ENCODE measurements at regions not wholly inside any gene's neighbourhood (a gene's known extent, or its start where the extent isn't known, plus 50 kb on each side); places are given as distances from the start of the nearest gene placed in this dataset.

- ATAC-seq (no peak), DNase-seq (no peak)
- H3K27ac ChIP-seq = no peak overlapping the region
- no peaks in the 10 kb centered on the region for H3K27me3 ChIP-seq
- H3K36me3 ChIP-seq (replicated peaks in 1 of 2; ENCODE audit: insufficient read depth in 1 of 2, low read depth in 2 of 2) = no peaks in the 10 kb centered on the region
- H3K4me1 ChIP-seq = peaks cover 19% of the 10 kb centered on the region
- intact Hi-C loops (cut with DNase I) = no loop called here
- no peak overlapping the region for H3K4me3 ChIP-seq
- H3K9me3 ChIP-seq = no peaks in the 10 kb centered on the region
- WGBS, 2 donors = 87 to 88% methylated on average over 10 of the region's 10 CpGs
- no peak for TF ChIP-seq CTCF (IDR thresholded peaks at IDR 0.05)
- no peak for TF ChIP-seq POLR2A (IDR thresholded peaks at IDR 0.05)
Measured at GRCh38 chr2:237016121-237016915, 69.4 kb upstream of the COPS8 start.

GRCh38 chr2:237020090-237020489 lies 65.6 kb upstream of the COPS8 start:
- no peak overlapping the region for H3K4me3 ChIP-seq
- no peaks in the 10 kb centered on the region for H3K27me3 ChIP-seq
- WGBS, 2 donors = 46 to 54% methylated on average over 2 of the region's 2 CpGs
- DNase-seq (no peak), ATAC-seq (no peak)
- no peak overlapping the region for H3K27ac ChIP-seq
- intact Hi-C loops (cut with DNase I) = loop anchor here (10.0 kb wide), 2 partner anchors 505 to 665 kb away; no protein-coding TSS in a partner anchor
- no peaks in the 10 kb centered on the region for H3K9me3 ChIP-seq
- H3K36me3 ChIP-seq (replicated peaks in 1 of 2; ENCODE audit: insufficient read depth in 1 of 2, low read depth in 2 of 2) = no peaks in the 10 kb centered on the region
- TF ChIP-seq POLR2A (IDR thresholded peaks at IDR 0.05) = no peak
- no peak for TF ChIP-seq CTCF (IDR thresholded peaks at IDR 0.05)
- no peaks in the 10 kb centered on the region for H3K4me1 ChIP-seq

- Histone ChIP-seq H3K27ac (no peak overlapping the region), H3K4me1 (no peaks in the 10 kb centered on the region), H3K27me3 (no peaks in the 10 kb centered on the region), H3K9me3 (no peaks in the 10 kb centered on the region), H3K36me3 (replicated peaks in 1 of 2; ENCODE audit: insufficient read depth in 1 of 2, low read depth in 2 of 2) (no peaks in the 10 kb centered on the region), H3K4me3 (no peak overlapping the region)
- no peak for ATAC-seq
- intact Hi-C loops (cut with DNase I) = loop anchor here (10.0 kb wide), 2 partner anchors 508 to 668 kb away; no protein-coding TSS in a partner anchor
- no peak for TF ChIP-seq POLR2A (IDR thresholded peaks at IDR 0.05)
- TF ChIP-seq CTCF (IDR thresholded peaks at IDR 0.05) = peak in 1 of 7 experiments; percentile 13
- DNase-seq = no peak
- 84 to 93% methylated on average over 8 of the region's 8 CpGs for WGBS, 2 donors
Measured at GRCh38 chr2:237022533-237022932, 63.2 kb upstream of the COPS8 start.

GRCh38 chr2:237024255-237024654 lies 61.4 kb upstream of the COPS8 start:
- Histone ChIP-seq H3K36me3 (replicated peaks in 1 of 2; ENCODE audit: insufficient read depth in 1 of 2, low read depth in 2 of 2) (no peaks in the 10 kb centered on the region), H3K4me3 (no peak overlapping the region), H3K4me1 (no peaks in the 10 kb centered on the region), H3K27me3 (no peaks in the 10 kb centered on the region), H3K27ac (no peak overlapping the region), H3K9me3 (no peaks in the 10 kb centered on the region)
- DNase-seq (no peak), ATAC-seq (no peak)
- intact Hi-C loops (cut with DNase I) = loop anchor here (10.0 kb wide), 2 partner anchors 509 to 669 kb away; no protein-coding TSS in a partner anchor
- no peak for TF ChIP-seq CTCF (IDR thresholded peaks at IDR 0.05)
- TF ChIP-seq POLR2A (IDR thresholded peaks at IDR 0.05) = no peak

Data from body of pancreas (tissue), 4 donors.